GM18858 (cell line): ENCODE measurements at regions not wholly inside any gene's neighbourhood (a gene's known extent, or its start where the extent isn't known, plus 50 kb on each side); places are given as distances from the start of the nearest gene placed in this dataset.
"Not testable (repeated sequence)": the region's sequence is repeated elsewhere in the genome, so short reads cannot be mapped to it uniquely, and the experiment has no call there.

ENCODE experiments used
- ATAC-seq: cut with Tn5 transposase; IDR thresholded peaks from one replicate; pipeline ENCODE4 v1.9.1; 2021; ENCODE audit not compliant: unreplicated experiment

GRCh38 chr6:67003844-67004243, 1296.8 kb upstream of the EYS start:
- ATAC-seq: no peak

GRCh38 chr6:67000121-67000520, 1293.1 kb upstream of the EYS start:
- no peak for ATAC-seq

GRCh38 chr6:66997579-66997978, 1290.6 kb upstream of the EYS start:
- ATAC-seq: not testable (repeated sequence)

- no peak for ATAC-seq
These were observed 1288.6 kb upstream of the EYS start for GRCh38 chr6:66995669-66996068.

GRCh38 chr6:66993708-66994107, 1286.7 kb upstream of the EYS start:
- not testable (repeated sequence) for ATAC-seq

GRCh38 chr6:66993272-66993671, 1286.2 kb upstream of the EYS start:
- no peak for ATAC-seq

- ATAC-seq: no peak
These were observed 1285.6 kb upstream of the EYS start for GRCh38 chr6:66992660-66993059.

- no peak for ATAC-seq
These were observed 1279.9 kb upstream of the EYS start for GRCh38 chr6:66986940-66987339.

- ATAC-seq: no peak
These were observed 1278.8 kb upstream of the EYS start for GRCh38 chr6:66985816-66986215.

- ATAC-seq: no peak
These were observed 1263.3 kb upstream of the EYS start for GRCh38 chr6:66970373-66970772.

GRCh38 chr6:66965227-66965626, 1258.2 kb upstream of the EYS start:
- no peak for ATAC-seq

- ATAC-seq: no peak
These were observed 1257.2 kb upstream of the EYS start for GRCh38 chr6:66964216-66964615.

- no peak for ATAC-seq
These were observed 1255.1 kb upstream of the EYS start for GRCh38 chr6:66962082-66962481.

- no peak for ATAC-seq
These were observed 1254.2 kb upstream of the EYS start for GRCh38 chr6:66961191-66961590.

- no peak for ATAC-seq
These were observed 1242.2 kb upstream of the EYS start for GRCh38 chr6:66949191-66949661.

GRCh38 chr6:66948106-66948505, 1241.1 kb upstream of the EYS start:
- ATAC-seq: no peak

- ATAC-seq: no peak
These were observed 1233.0 kb upstream of the EYS start for GRCh38 chr6:66940003-66940402.

GRCh38 chr6:66937180-66937579, 1230.2 kb upstream of the EYS start:
- ATAC-seq: no peak

- no peak for ATAC-seq
These were observed 1228.6 kb upstream of the EYS start for GRCh38 chr6:66935612-66936011.

- no peak for ATAC-seq
These were observed 1224.8 kb upstream of the EYS start for GRCh38 chr6:66931787-66932186.

GRCh38 chr6:66930559-66931290, 1223.7 kb upstream of the EYS start:
- ATAC-seq: no peak

GRCh38 chr6:66926060-66926459, 1219.0 kb upstream of the EYS start:
- ATAC-seq: no peak

GRCh38 chr6:66913657-66914056, 1206.6 kb upstream of the EYS start:
- ATAC-seq: no peak
